K562 (cell line): ENCODE measurements at regions not wholly inside any gene's neighbourhood (a gene's known extent, or its start where the extent isn't known, plus 50 kb on each side); places are given as distances from the start of the nearest gene placed in this dataset.

Source experiments
- ATAC-seq: fragments of 200-7000 bp; cut with Tn5 transposase; 3 replicates; pipeline ENCODE4 v1.9.1; 2020; ENCODE audit warnings: moderate library complexity
- BruUV-seq: library from RNA; stranded (reverse); fragments of 400-500 nt; replicated peaks from 2 replicates; lab custom pipeline; 2021; lab: Mats Ljungman, UMichigan
- CTCF ChIA-PET: fragments of 300-600 bp; formaldehyde crosslinking; extraction: SDS; loops from one replicate; lab custom pipeline; 2021; ENCODE audit warnings: low intra/inter-chr PET ratio; lab: Yijun Ruan, JAX
- POLR2A ChIA-PET: fragments of 300-600, 350-650 bp; sonication (Branson Sonifier 250); formaldehyde crosslinking; extraction: SDS; loops from one replicate; lab custom pipeline; 2021; ENCODE audit warnings: antibody characterized with exemption, inconsistent platforms; lab: Yijun Ruan, JAX
- DNase-seq, 4 experiments: peaks; one replicate each; pipeline versions ENCODE4 v3.0.0 to v3.0.0-alpha.2; 2011 to 2018; ENCODE audit warnings: low spot score in 3 of 4, mixed read lengths in 3 of 4; ENCODE audit errors: extremely low read depth in 1 of 4
- FAIRE-seq: peaks from 2 replicates; lab custom pipeline; 2011; peaks lifted over from hg19 to GRCh38; lab: Jason Lieb, UNC
- H2AFZ ChIP-seq: 2 replicates; pipeline ENCODE4 v1.6.0; 2011; ENCODE audit warnings: low read depth, low read length, control low read depth, inconsistent platforms
- H3K27ac ChIP-seq: fragments of 200-600 bp; 3 replicates; pipeline ENCODE4 v1.8.0; 2011; ENCODE audit warnings: low read depth, mild to moderate bottlenecking, control low read depth, inconsistent platforms, low read length, moderate library complexity, mixed read lengths; ENCODE audit errors: extremely low read depth
- H3K27me3 ChIP-seq, 2 experiments: fragments of 300-600 bp in 1 of 2; 2 replicates in 1 of 2; 3 replicates in 1 of 2; pipeline versions ENCODE4 v1.6.0 to v1.8.0; 2011; ENCODE audit warnings: inconsistent platforms in 2 of 2, low read length in 2 of 2, mild to moderate bottlenecking in 1 of 2, mixed read lengths in 1 of 2, moderate library complexity in 1 of 2; ENCODE audit not compliant: control insufficient read depth in 2 of 2, insufficient read depth in 2 of 2
- H3K36me3 ChIP-seq: fragments of 300-600 bp; 3 replicates; pipeline ENCODE4 v1.8.0; 2011; ENCODE audit warnings: mild to moderate bottlenecking, low read length, inconsistent platforms; ENCODE audit not compliant: control insufficient read depth, insufficient read depth
- H3K4me1 ChIP-seq, 2 experiments: fragments of 200-600 bp in 1 of 2; replicated peaks in 1 of 2; 2 replicates in 1 of 2; 3 replicates in 1 of 2; pipeline versions ENCODE4 v1.5.1 to v1.8.0; 2011; ENCODE audit warnings: inconsistent platforms in 2 of 2, low read length in 2 of 2, mild to moderate bottlenecking in 1 of 2, mixed read lengths in 1 of 2, moderate library complexity in 1 of 2; ENCODE audit not compliant: control insufficient read depth in 2 of 2, insufficient read depth in 2 of 2
- H3K4me2 ChIP-seq: 2 replicates; pipeline ENCODE4 v1.6.1; 2011; ENCODE audit warnings: low read length, control low read depth, inconsistent platforms, mixed read lengths; ENCODE audit not compliant: insufficient read depth
- H3K4me3 ChIP-seq: fragments of 200-600 bp; sonication (generic), shearing (Covaris generic); 2 replicates; pipeline ENCODE4 v1.5.1; 2016; ENCODE audit warnings: control low read depth, inconsistent platforms
- H3K79me2 ChIP-seq: fragments of 200-600 bp; 3 replicates; pipeline ENCODE4 v1.8.0; 2011; ENCODE audit warnings: low read length, inconsistent platforms; ENCODE audit not compliant: control insufficient read depth, insufficient read depth
- H3K9ac ChIP-seq, 2 experiments: 2 replicates each; pipeline versions ENCODE4 v1.6.0 to v1.6.1; 2011; ENCODE audit warnings: low read depth in 2 of 2, low read length in 2 of 2, control low read depth in 1 of 2, inconsistent platforms in 1 of 2, mild to moderate bottlenecking in 1 of 2, mixed read lengths in 1 of 2; ENCODE audit not compliant: insufficient read depth in 1 of 2
- H3K9me1 ChIP-seq: one replicate; pipeline ENCODE4 v1.6.0; 2011; ENCODE audit warnings: inconsistent platforms, mild to moderate bottlenecking, low read length, moderate library complexity; ENCODE audit not compliant: control insufficient read depth, insufficient read depth
- H3K9me3 ChIP-seq: replicated peaks from 2 replicates; pipeline ENCODE4 v1.5.1; 2011; ENCODE audit warnings: low read depth, low read length, inconsistent platforms; ENCODE audit not compliant: control insufficient read depth, insufficient read depth
- H4K20me1 ChIP-seq: replicated peaks from 2 replicates; pipeline ENCODE4 v1.6.1; 2011; ENCODE audit warnings: low read length, inconsistent platforms, mixed read lengths; ENCODE audit not compliant: control insufficient read depth, insufficient read depth
- ARID2 ChIP-seq: fragments of 450-650 bp; IDR thresholded peaks from 2 replicates; pipeline ENCODE4 v1.6.1; 2017; ENCODE audit warnings: antibody characterized with exemption, mild to moderate bottlenecking
- ASH1L ChIP-seq: fragments of 450-650 bp; IDR thresholded peaks from 2 replicates; pipeline ENCODE4 v1.6.1; 2018; ENCODE audit warnings: borderline replicate concordance, mild to moderate bottlenecking, low read depth; ENCODE audit not compliant: partially characterized antibody
- CEBPG ChIP-seq, 3 experiments: fragments of 200-800 bp in 1 of 3; sonication (Bioruptor generic) in 1 of 3; sonication (generic) in 1 of 3; formaldehyde crosslinking in 1 of 3; IDR thresholded peaks in 2 of 3; conservative IDR thresholded peaks in 1 of 3; 2 replicates each; pipeline versions ENCODE4 v1.6.1 to v1.8.0; 2016 to 2022; ENCODE audit warnings: missing compliant biosample characterization in 2 of 3, missing genetic modification characterization in 2 of 3, mild to moderate bottlenecking in 1 of 3, missing genetic modification reagents in 1 of 3
- COPS2 ChIP-seq: fragments of 450-650 bp; conservative IDR thresholded peaks from 2 replicates; pipeline ENCODE4 v1.6.1; 2016; ENCODE audit warnings: mild to moderate bottlenecking, moderate library complexity
- ELF2 ChIP-seq: fragments of 250-450 bp; sonication (Bioruptor Pico); IDR thresholded peaks from 2 replicates; pipeline ENCODE4 v1.5.0; 2021; ENCODE audit warnings: mild to moderate bottlenecking
- GTF2E2 ChIP-seq: fragments of 200-800 bp; sonication (Bioruptor generic); IDR thresholded peaks from 2 replicates; pipeline ENCODE4 v1.6.1; 2016; ENCODE audit warnings: missing genetic modification characterization, missing compliant biosample characterization
- HEY1 ChIP-seq: fragments of 250-450 bp; sonication (Bioruptor Pico); IDR thresholded peaks from 2 replicates; pipeline ENCODE4 v1.5.0; 2020; ENCODE audit warnings: mild to moderate bottlenecking, moderate library complexity, borderline replicate concordance
- HMGXB4 ChIP-seq: sonication (generic); formaldehyde crosslinking; IDR thresholded peaks from 2 replicates; pipeline ENCODE4 v1.8.1; 2023; ENCODE audit warnings: mild to moderate bottlenecking, missing genetic modification reagents
- IRF1 ChIP-seq: sonication (generic); formaldehyde crosslinking; IDR thresholded peaks from 2 replicates; pipeline ENCODE4 v1.8.0; 2022; ENCODE audit warnings: missing genetic modification reagents, mild to moderate bottlenecking, borderline replicate concordance
- RBM25 ChIP-seq: fragments of 200-400 bp; formaldehyde crosslinking; IDR thresholded peaks from 2 replicates; pipeline ENCODE4 v1.6.1; 2018; ENCODE audit warnings: low read length, low read depth, moderate library complexity; ENCODE audit not compliant: severe bottlenecking
- SPI1 ChIP-seq: IDR thresholded peaks from 2 replicates; pipeline ENCODE4 v1.6.1; 2011; ENCODE audit warnings: low read depth, low read length, control low read depth, borderline replicate concordance
- YBX1 ChIP-seq: fragments of 450-650 bp; IDR thresholded peaks from 2 replicates; pipeline ENCODE4 v1.7.1; 2016; ENCODE audit warnings: mild to moderate bottlenecking
- ZBTB9 ChIP-seq: fragments of 450-650 bp; formaldehyde crosslinking; IDR thresholded peaks from 2 replicates; pipeline ENCODE4 v1.4.0; 2020; ENCODE audit warnings: mild to moderate bottlenecking, moderate library complexity
- WGBS: fragments of 100-300 bp; shearing (Covaris generic); methylation state at CpG from one replicate; pipeline ENCODE4 v1.1.6; 2016; ENCODE audit warnings: low coverage, mixed read lengths; ENCODE audit not compliant: insufficient coverage; ENCODE audit errors: missing lambda C conversion rate; 5-methylcytosine and 5-hydroxymethylcytosine counted together
- in situ Hi-C: fragments of 300-500 bp; cut with MboI; formaldehyde crosslinking; loops from 4 replicates; pipeline ENCODE4 v1.15.0; 2018; ENCODE audit warnings: inconsistent platforms, mixed read lengths
- intact Hi-C: fragments of 100-400 bp; cut with micrococcal nuclease; formaldehyde crosslinking; loops from 2 replicates; pipeline ENCODE4 v1.14.2; 2022

- H2AFZ ChIP-seq = no peak overlapping the region
- WGBS = 0% methylated on average over 3 of the region's 3 CpGs
- FAIRE-seq (no peak), DNase-seq (no peak), ATAC-seq (no peak)
- ChIA-PET POLR2A (no interaction called here), CTCF (no interaction called here)
- in situ Hi-C loops = no loop called here
- intact Hi-C loops = no loop called here
- no peaks in the 10 kb centered on the region for H3K79me2 ChIP-seq
- H3K27me3 ChIP-seq = peaks cover 11 to 15% of the 10 kb centered on the region in 2 experiments; a peak in 4 of 5 replicates
- no peaks in the 10 kb centered on the region for H3K36me3 ChIP-seq
- H3K27ac ChIP-seq = no peak overlapping the region
- no peak overlapping the region for H3K4me3 ChIP-seq
- no peak overlapping the region for H3K4me2 ChIP-seq
- no peak overlapping the region for H3K9ac ChIP-seq
- H3K9me3 ChIP-seq = no peaks in the 10 kb centered on the region
- H3K4me1 ChIP-seq = no peaks in the 10 kb centered on the region
- TF ChIP-seq IRF1 (CRISPR knock-in tag) = no peak
- TF ChIP-seq HMGXB4 = no peak
- no peak for TF ChIP-seq ELF2
- TF ChIP-seq ASH1L = no peak
- no peak for TF ChIP-seq ARID2
- TF ChIP-seq GTF2E2 = no peak
- TF ChIP-seq COPS2 = no peak
- no peak for TF ChIP-seq SPI1
- no peak for TF ChIP-seq RBM25
- TF ChIP-seq ZBTB9 (CRISPR knock-in tag) = no peak
- TF ChIP-seq CEBPG (CRISPR knock-in tag; IDR thresholded peaks at IDR 0.05) = no peak
- TF ChIP-seq CEBPG (tag; conservative IDR thresholded peaks at IDR 0.05 in 1 of 2, IDR thresholded peaks at IDR 0.05 in 1 of 2) = no peak
- no peak for TF ChIP-seq HEY1 (CRISPR knock-in tag)
- no peak for TF ChIP-seq YBX1
- BruUV-seq = no TSS peak
- no peaks in the 10 kb centered on the region for H3K9me1 ChIP-seq
- H4K20me1 ChIP-seq = no peaks in the 10 kb centered on the region
These were observed 90.6 kb downstream of the POLR2M start for GRCh38 chr15:57797110-57797509.
